PC-3 (cell line): ENCODE measurements at regions not wholly inside any gene's neighbourhood (a gene's known extent, or its start where the extent isn't known, plus 50 kb on each side); places are given as distances from the start of the nearest gene placed in this dataset.

Source experiments
- ATAC-seq: fragments of 200-7000 bp; cut with Tn5 transposase; 2 replicates; pipeline ENCODE4 v1.9.1; 2020; ENCODE audit warnings: mild to moderate bottlenecking, moderate library complexity
- BruUV-seq: library from RNA; stranded (reverse); fragments of 400-500 nt; replicated peaks from 2 replicates; lab custom pipeline; 2021; lab: Mats Ljungman, UMichigan
- CTCF ChIA-PET: fragments of 300-600 bp; sonication (Branson Sonifier 250); formaldehyde crosslinking; loops from one replicate; lab custom pipeline; 2022; ENCODE audit warnings: antibody characterized with exemption; lab: Charles Lee
- POLR2A ChIA-PET: fragments of 300-600 bp; sonication (Branson Sonifier 250); formaldehyde crosslinking; loops from one replicate; lab custom pipeline; 2022; ENCODE audit warnings: antibody characterized with exemption; ENCODE audit not compliant: unreplicated experiment; lab: Charles Lee
- DNase-seq: peaks from one replicate; pipeline ENCODE4 v3.0.0-alpha.2; 2015
- H2AFZ ChIP-seq: fragments of 300-600 bp; sonication (generic); 2 replicates; pipeline ENCODE4 v1.6.0; 2016; ENCODE audit warnings: antibody characterized with exemption, low read length
- H3F3A ChIP-seq: fragments of 300-600 bp; sonication (generic); one replicate; pipeline ENCODE4 v1.6.0; 2017; ENCODE audit warnings: antibody characterized with exemption, low read length, control low read depth, mild to moderate bottlenecking; ENCODE audit not compliant: unreplicated experiment
- H3K27ac ChIP-seq: fragments of 300-600 bp; sonication (generic); 2 replicates; pipeline ENCODE4 v1.5.1; 2016; ENCODE audit warnings: mild to moderate bottlenecking, low read length
- H3K27me3 ChIP-seq: fragments of 300-600 bp; sonication (generic); 2 replicates; pipeline ENCODE4 v1.6.1; 2016; ENCODE audit warnings: low read length, mixed read lengths
- H3K36me3 ChIP-seq: fragments of 300-600 bp; sonication (generic); 2 replicates; pipeline ENCODE4 v1.6.1; 2016; ENCODE audit warnings: low read depth, mixed run types, low read length, mixed read lengths
- H3K4me1 ChIP-seq: fragments of 300-600 bp; sonication (generic); 2 replicates; pipeline ENCODE4 v1.5.1; 2016; ENCODE audit warnings: low read length; ENCODE audit not compliant: insufficient read depth
- H3K4me2 ChIP-seq: fragments of 300-600 bp; sonication (generic); 2 replicates; pipeline ENCODE4 v1.6.0; 2016; ENCODE audit warnings: low read length
- H3K4me3 ChIP-seq: fragments of 300-600 bp; sonication (generic); 2 replicates; pipeline ENCODE4 v1.5.1; 2016; ENCODE audit warnings: mild to moderate bottlenecking, low read length, mixed read lengths
- H3K79me2 ChIP-seq: fragments of 300-600 bp; sonication (generic); 2 replicates; pipeline ENCODE4 v1.6.1; 2017; ENCODE audit warnings: low read length, mixed read lengths
- H3K9ac ChIP-seq: fragments of 300-600 bp; sonication (generic); 2 replicates; pipeline ENCODE4 v1.6.0; 2016; ENCODE audit warnings: mild to moderate bottlenecking, low read length
- H3K9me2 ChIP-seq: fragments of 300-600 bp; sonication (generic); replicated peaks from 2 replicates; pipeline ENCODE4 v1.6.1; 2016; ENCODE audit warnings: mixed run types, low read length, mixed read lengths
- H3K9me3 ChIP-seq: fragments of 300-600 bp; sonication (generic); 2 replicates; pipeline ENCODE4 v1.6.1; 2016; ENCODE audit warnings: low read length, mixed read lengths
- H4K20me1 ChIP-seq: fragments of 300-600 bp; sonication (generic); 2 replicates; pipeline ENCODE4 v1.6.1; 2016; ENCODE audit warnings: low read length, mixed read lengths
- EZH2 ChIP-seq: fragments of 300-600 bp; sonication (generic); IDR thresholded peaks from one replicate; pipeline ENCODE4 v1.6.1; 2017; ENCODE audit warnings: antibody characterized with exemption, mild to moderate bottlenecking, low read length; ENCODE audit not compliant: unreplicated experiment
- EZH2phosphoT487 ChIP-seq: fragments of 300-600 bp; sonication (generic); IDR thresholded peaks from 2 replicates; pipeline ENCODE4 v1.6.1; 2018; ENCODE audit warnings: mild to moderate bottlenecking, antibody characterized with exemption, low read length, borderline replicate concordance
- intact Hi-C: fragments of 100-400 bp; cut with micrococcal nuclease; formaldehyde crosslinking; loops from 2 replicates; pipeline ENCODE4 v1.9.0; 2023
- TF ChIP-seq, protein P1 (sequence below): fragments of 300-600 bp; sonication (generic); conservative IDR thresholded peaks from 2 replicates; pipeline ENCODE4 v1.5.1; 2017; ENCODE audit warnings: antibody characterized with exemption, low read depth, mild to moderate bottlenecking, low read length

DNA sequence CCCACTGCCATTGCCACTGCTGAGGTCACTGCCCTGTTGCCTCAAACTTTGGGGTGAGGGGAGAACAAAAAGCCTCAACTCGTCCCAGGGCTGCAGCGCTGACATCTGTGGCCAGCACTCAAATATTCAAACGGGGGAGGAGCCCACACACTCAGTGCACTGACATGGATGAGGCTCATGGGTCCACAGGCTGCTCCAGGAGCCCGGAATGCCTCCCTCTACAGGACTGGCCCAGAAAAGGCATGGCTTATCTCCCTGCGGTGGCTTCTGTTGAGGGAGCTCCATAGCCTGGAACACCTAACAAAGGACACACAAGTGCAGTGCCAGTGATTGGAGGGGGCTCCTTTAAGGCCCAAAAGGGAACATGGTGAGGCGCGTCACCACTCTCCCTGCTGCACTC, 341.1 kb upstream of the LUZP2 start:
- Histone ChIP-seq H3K4me3 (no peak overlapping the region), H2AFZ (no peak overlapping the region), H3K9ac (no peak overlapping the region), H3K4me1 (no peaks in the 10 kb centered on the region), H3K36me3 (no peaks in the 10 kb centered on the region), H3K27ac (no peak overlapping the region), H3F3A (no peaks in the 10 kb centered on the region), H3K9me3 (no peaks in the 10 kb centered on the region), H3K9me2 (no peaks in the 10 kb centered on the region), H4K20me1 (no peaks in the 10 kb centered on the region), H3K79me2 (no peaks in the 10 kb centered on the region), H3K27me3 (no peaks in the 10 kb centered on the region), H3K4me2 (no peak overlapping the region)
- DNase-seq: no peak
- intact Hi-C loops: no loop called here
- ATAC-seq: no peak
- CTCF ChIA-PET: no interaction called here
- POLR2A ChIA-PET: interaction anchor here (0.6 kb wide), 1 partner anchor 250 kb away, joined by 7 read pairs; no protein-coding TSS in a partner anchor
- TF ChIP-seq EZH2phosphoT487 (no peak), EZH2 (no peak)
- TF ChIP-seq, protein P1, sequence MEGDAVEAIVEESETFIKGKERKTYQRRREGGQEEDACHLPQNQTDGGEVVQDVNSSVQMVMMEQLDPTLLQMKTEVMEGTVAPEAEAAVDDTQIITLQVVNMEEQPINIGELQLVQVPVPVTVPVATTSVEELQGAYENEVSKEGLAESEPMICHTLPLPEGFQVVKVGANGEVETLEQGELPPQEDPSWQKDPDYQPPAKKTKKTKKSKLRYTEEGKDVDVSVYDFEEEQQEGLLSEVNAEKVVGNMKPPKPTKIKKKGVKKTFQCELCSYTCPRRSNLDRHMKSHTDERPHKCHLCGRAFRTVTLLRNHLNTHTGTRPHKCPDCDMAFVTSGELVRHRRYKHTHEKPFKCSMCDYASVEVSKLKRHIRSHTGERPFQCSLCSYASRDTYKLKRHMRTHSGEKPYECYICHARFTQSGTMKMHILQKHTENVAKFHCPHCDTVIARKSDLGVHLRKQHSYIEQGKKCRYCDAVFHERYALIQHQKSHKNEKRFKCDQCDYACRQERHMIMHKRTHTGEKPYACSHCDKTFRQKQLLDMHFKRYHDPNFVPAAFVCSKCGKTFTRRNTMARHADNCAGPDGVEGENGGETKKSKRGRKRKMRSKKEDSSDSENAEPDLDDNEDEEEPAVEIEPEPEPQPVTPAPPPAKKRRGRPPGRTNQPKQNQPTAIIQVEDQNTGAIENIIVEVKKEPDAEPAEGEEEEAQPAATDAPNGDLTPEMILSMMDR: no peak
- BruUV-seq: no TSS peak

DNA sequence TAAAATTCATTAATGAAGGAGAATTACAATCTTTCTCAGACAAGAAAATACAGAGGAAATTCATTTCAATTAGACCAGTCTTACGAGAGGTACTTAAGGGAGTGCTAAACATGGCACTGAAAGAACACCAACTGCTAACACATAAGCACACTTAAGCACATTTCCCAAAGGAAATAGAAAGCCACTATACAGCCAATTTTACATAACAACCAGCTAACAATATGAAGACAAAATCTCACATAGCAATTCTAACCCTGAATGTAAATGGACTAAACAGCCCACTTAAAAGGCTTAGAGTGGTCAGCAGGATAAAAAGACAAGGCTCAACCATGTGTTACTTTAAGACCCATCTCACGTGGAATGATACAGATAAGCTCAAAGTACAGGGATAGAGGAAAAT, 339.5 kb upstream of the LUZP2 start:
- ATAC-seq (no peak), DNase-seq (no peak)
- H3K9ac ChIP-seq: no peak overlapping the region
- H3K27me3 ChIP-seq: no peaks in the 10 kb centered on the region
- no TSS peak for BruUV-seq
- no peaks in the 10 kb centered on the region for H3K9me2 ChIP-seq
- H4K20me1 ChIP-seq: no peaks in the 10 kb centered on the region
- ChIA-PET CTCF (no interaction called here), POLR2A (no interaction called here)
- TF ChIP-seq EZH2: no peak
- TF ChIP-seq, protein P1: no peak
- no peaks in the 10 kb centered on the region for H3K36me3 ChIP-seq
- no peaks in the 10 kb centered on the region for H3K79me2 ChIP-seq
- no peaks in the 10 kb centered on the region for H3K9me3 ChIP-seq
- no peak overlapping the region for H2AFZ ChIP-seq
- H3K4me3 ChIP-seq: no peak overlapping the region
- intact Hi-C loops: no loop called here
- no peaks in the 10 kb centered on the region for H3K4me1 ChIP-seq
- H3K27ac ChIP-seq: no peak overlapping the region
- no peaks in the 10 kb centered on the region for H3F3A ChIP-seq
- H3K4me2 ChIP-seq: no peak overlapping the region

- ATAC-seq (no peak), DNase-seq (no peak)
- Histone ChIP-seq H3K79me2 (no peaks in the 10 kb centered on the region), H3K9me3 (no peaks in the 10 kb centered on the region), H3K36me3 (no peaks in the 10 kb centered on the region), H3K27me3 (no peaks in the 10 kb centered on the region), H3K27ac (no peak overlapping the region), H3K9ac (no peak overlapping the region), H3K9me2 (no peaks in the 10 kb centered on the region), H2AFZ (no peak overlapping the region), H3K4me3 (no peak overlapping the region), H3K4me1 (no peaks in the 10 kb centered on the region), H4K20me1 (no peaks in the 10 kb centered on the region), H3F3A (no peaks in the 10 kb centered on the region), H3K4me2 (no peak overlapping the region)
- CTCF ChIA-PET: no interaction called here
- intact Hi-C loops: no loop called here
- TF ChIP-seq, protein P1: no peak
- TF ChIP-seq EZH2phosphoT487: no peak
- no peak for TF ChIP-seq EZH2
- BruUV-seq: no TSS peak
- POLR2A ChIA-PET: no interaction called here
Measured at GRCh38 chr11:24161587-24161986, 335.3 kb upstream of the LUZP2 start.
